HCT116 (cell line): ENCODE measurements at regions not wholly inside any gene's neighbourhood (a gene's known extent, or its start where the extent isn't known, plus 50 kb on each side); places are given as distances from the start of the nearest gene placed in this dataset.

Source experiments
- ATAC-seq: fragments of 200-7000 bp; cut with Tn5 transposase; 2 replicates; pipeline ENCODE4 v1.9.1; 2020; ENCODE audit warnings: mild to moderate bottlenecking, moderate library complexity
- BruUV-seq: library from RNA; stranded (reverse); fragments of 400-500 nt; replicated peaks from 2 replicates; lab custom pipeline; 2021; lab: Mats Ljungman, UMichigan
- CTCF ChIA-PET: fragments of 300-600 bp; sonication (Branson Sonifier 250); formaldehyde crosslinking; loops from one replicate; lab custom pipeline; 2021; ENCODE audit warnings: antibody characterized with exemption; lab: Charles Lee
- POLR2A ChIA-PET: fragments of 300-600, 350-600 bp; sonication (Branson Sonifier 250); formaldehyde crosslinking; loops from one replicate; lab custom pipeline; 2021; ENCODE audit warnings: antibody characterized with exemption; lab: Charles Lee
- RAD21 ChIA-PET, 2 experiments: fragments of 300-600 bp; sonication (Branson Sonifier 250); formaldehyde crosslinking; loops; one replicate each; lab custom pipeline; 2023; ENCODE audit warnings: low total read pairs in 2 of 2; ENCODE audit not compliant: uncharacterized antibody in 2 of 2, unreplicated experiment in 2 of 2, low non-redundant PET in 1 of 2; lab: Charles Lee
- DNase-seq: peaks from one replicate; pipeline ENCODE4 v3.0.0-alpha.2; 2010; ENCODE audit warnings: low read depth, low spot score
- H2AFZ ChIP-seq: fragments of 200-600 bp; shearing (Covaris generic), sonication (generic); 2 replicates; pipeline ENCODE4 v1.6.1; 2017; ENCODE audit warnings: low read depth, mixed run types, mixed read lengths, antibody characterized with exemption, low read length; ENCODE audit not compliant: poor library complexity, severe bottlenecking
- H3K27ac ChIP-seq: 2 replicates; pipeline ENCODE4 v1.5.1; 2012; ENCODE audit warnings: low read depth, low read length
- H3K27me3 ChIP-seq: fragments of 200-600 bp; sonication (generic); 2 replicates; pipeline ENCODE4 v1.6.1; 2016; ENCODE audit warnings: mixed run types, low read length, mixed read lengths; ENCODE audit not compliant: insufficient read depth
- H3K36me3 ChIP-seq, 2 experiments: fragments of 200-500 bp in 1 of 2; fragments of 200-600 bp in 1 of 2; sonication (Bioruptor generic) in 1 of 2; sonication (generic) in 1 of 2; 2 replicates each; pipeline versions ENCODE4 v1.5.1 to v1.6.1; 2014 to 2016; ENCODE audit warnings: low read length in 2 of 2, inconsistent platforms in 1 of 2, mixed read lengths in 1 of 2, mixed run types in 1 of 2; ENCODE audit not compliant: insufficient read depth in 2 of 2, control insufficient read depth in 1 of 2
- H3K4me1 ChIP-seq, 2 experiments: fragments of 200-600 bp in 1 of 2; sonication (generic) in 1 of 2; 2 replicates each; pipeline versions ENCODE4 v1.5.1 to v1.6.1; 2012 to 2017; ENCODE audit warnings: low read length in 2 of 2, inconsistent platforms in 1 of 2, mild to moderate bottlenecking in 1 of 2, mixed read lengths in 1 of 2, mixed run types in 1 of 2, moderate library complexity in 1 of 2; ENCODE audit not compliant: insufficient read depth in 2 of 2, control insufficient read depth in 1 of 2
- H3K4me2 ChIP-seq: fragments of 200-600 bp; sonication (generic); 2 replicates; pipeline ENCODE4 v1.6.1; 2017; ENCODE audit warnings: mixed run types, low read length, mixed read lengths
- H3K4me3 ChIP-seq, 2 experiments: fragments of 200-600 bp in 1 of 2; sonication (generic) in 1 of 2; replicated peaks in 1 of 2; 2 replicates each; pipeline ENCODE4 v1.5.1; 2011 to 2016; ENCODE audit warnings: low read length in 2 of 2, control low read depth in 1 of 2, low read depth in 1 of 2, mild to moderate bottlenecking in 1 of 2, mixed read lengths in 1 of 2, mixed run types in 1 of 2
- H3K79me2 ChIP-seq: fragments of 200-600 bp; sonication (generic); 2 replicates; pipeline ENCODE4 v1.6.1; 2017; ENCODE audit warnings: mild to moderate bottlenecking, mixed run types, low read length, moderate library complexity, mixed read lengths; ENCODE audit not compliant: insufficient read depth
- H3K9ac ChIP-seq: fragments of 200-600 bp; sonication (generic); 2 replicates; pipeline ENCODE4 v1.6.1; 2016; ENCODE audit warnings: low read length, mixed read lengths
- H3K9me2 ChIP-seq: fragments of 200-600 bp; sonication (generic), shearing (Covaris generic); 2 replicates; pipeline ENCODE4 v1.6.1; 2017; ENCODE audit warnings: mixed run types, mild to moderate bottlenecking, moderate library complexity; ENCODE audit not compliant: insufficient read depth
- H3K9me3 ChIP-seq, 2 experiments: fragments of 200-500 bp in 1 of 2; fragments of 200-600 bp in 1 of 2; sonication (Bioruptor generic) in 1 of 2; sonication (generic) in 1 of 2; 2 replicates each; pipeline ENCODE4 v1.6.1; 2014 to 2017; ENCODE audit warnings: low read length in 2 of 2, mixed read lengths in 2 of 2, inconsistent platforms in 1 of 2, low read depth in 1 of 2, mild to moderate bottlenecking in 1 of 2, mixed run types in 1 of 2, moderate library complexity in 1 of 2; ENCODE audit not compliant: control insufficient read depth in 1 of 2, insufficient read depth in 1 of 2
- H4K20me1 ChIP-seq: fragments of 200-600 bp; sonication (generic), shearing (Covaris generic); 2 replicates; pipeline ENCODE4 v1.6.1; 2017; ENCODE audit warnings: mixed run types, mild to moderate bottlenecking, moderate library complexity; ENCODE audit not compliant: insufficient read depth
- ATF3 ChIP-seq: IDR thresholded peaks from 2 replicates; pipeline ENCODE4 v1.6.1; 2012
- EGR1 ChIP-seq: IDR thresholded peaks from 2 replicates; pipeline ENCODE4 v1.6.1; 2012; ENCODE audit warnings: low read depth
- EZH2 ChIP-seq: fragments of 200-600 bp; sonication (generic); IDR thresholded peaks from 2 replicates; pipeline ENCODE4 v1.6.1; 2017; ENCODE audit warnings: antibody characterized with exemption, mixed run types
- EZH2phosphoT487 ChIP-seq: fragments of 200-600 bp; IDR thresholded peaks from 2 replicates; pipeline ENCODE4 v1.6.1; 2018; ENCODE audit warnings: antibody characterized with exemption, borderline replicate concordance
- FOSL1 ChIP-seq: IDR thresholded peaks from 2 replicates; pipeline ENCODE4 v1.6.1; 2012; ENCODE audit warnings: low read depth
- SIN3A ChIP-seq: IDR thresholded peaks from 2 replicates; pipeline ENCODE4 v1.6.1; 2012; ENCODE audit warnings: low read depth
- YY1 ChIP-seq: IDR thresholded peaks from 2 replicates; pipeline ENCODE4 v1.6.1; 2011; ENCODE audit warnings: low read length, low read depth, moderate library complexity, mild to moderate bottlenecking; ENCODE audit not compliant: insufficient replicate concordance; ENCODE audit errors: extremely low read depth
- ZBTB33 ChIP-seq: IDR thresholded peaks from 2 replicates; pipeline ENCODE4 v1.6.1; 2011; ENCODE audit warnings: mild to moderate bottlenecking, low read length, moderate library complexity; ENCODE audit not compliant: insufficient replicate concordance; ENCODE audit errors: extremely low read depth
- intact Hi-C: fragments of 100-400 bp; cut with micrococcal nuclease; formaldehyde crosslinking; loops from 2 replicates; pipeline ENCODE4 v1.10.0; 2022

GRCh38 chrX:10932842-10933440 is 178.2 kb upstream of the HCCS start:
- Histone ChIP-seq H4K20me1 (no peaks in the 10 kb centered on the region), H3K4me3 (no peak overlapping the region), H3K9me2 (no peaks in the 10 kb centered on the region), H3K27ac (no peak overlapping the region), H3K79me2 (no peaks in the 10 kb centered on the region), H3K9me3 (no peaks in the 10 kb centered on the region), H3K27me3 (no peaks in the 10 kb centered on the region), H2AFZ (no peak overlapping the region), H3K36me3 (no peaks in the 10 kb centered on the region), H3K9ac (no peak overlapping the region), H3K4me1 (no peaks in the 10 kb centered on the region), H3K4me2 (no peak overlapping the region)
- intact Hi-C loops, result no loop called here
- ATAC-seq (no peak), DNase-seq (no peak)
- CTCF ChIA-PET, result no interaction called here
- TF ChIP-seq YY1 (no peak), EGR1 (no peak), SIN3A (no peak), EZH2phosphoT487 (no peak), ZBTB33 (no peak)
- no TSS peak for BruUV-seq
- RAD21 ChIA-PET, result no interaction called here
- POLR2A ChIA-PET, result no interaction called here

- ATAC-seq (no peak), DNase-seq (no peak)
- Histone ChIP-seq H3K36me3 (no peaks in the 10 kb centered on the region), H3K79me2 (no peaks in the 10 kb centered on the region), H3K27ac (no peak overlapping the region), H2AFZ (no peak overlapping the region), H4K20me1 (no peaks in the 10 kb centered on the region), H3K9me3 (no peaks in the 10 kb centered on the region), H3K4me1 (peaks cover 0 to 6% of the 10 kb centered on the region in 2 experiments; a peak in 1 of 4 replicates), H3K4me2 (no peak overlapping the region), H3K27me3 (no peaks in the 10 kb centered on the region), H3K4me3 (no peak overlapping the region), H3K9me2 (no peaks in the 10 kb centered on the region), H3K9ac (no peak overlapping the region)
- ChIA-PET POLR2A (no interaction called here), CTCF (no interaction called here), RAD21 (no interaction called here)
- no peak for TF ChIP-seq FOSL1
- no peak for TF ChIP-seq EZH2
- no peak for TF ChIP-seq SIN3A
- TF ChIP-seq ATF3, result no peak
- no TSS peak for BruUV-seq
- intact Hi-C loops, result no loop called here
Measured at GRCh38 chrX:10935501-10935900, 175.6 kb upstream of the HCCS start.
